H1 (cell line): ENCODE measurements at regions not wholly inside any gene's neighbourhood (a gene's known extent, or its start where the extent isn't known, plus 50 kb on each side); places are given as distances from the start of the nearest gene placed in this dataset.

Source experiments
- BCL11A ChIP-seq, 2 experiments: IDR thresholded peaks; one replicate each; pipeline ENCODE4 v1.6.1; 2011; ENCODE audit warnings: low read depth in 2 of 2, low read length in 2 of 2, mild to moderate bottlenecking in 2 of 2
- CBX8 ChIP-seq: fragments of 300-800, 300-1000 bp; sonication (generic); IDR thresholded peaks from 2 replicates; pipeline ENCODE4 v1.7.1; 2016; ENCODE audit warnings: low read depth, low read length, borderline replicate concordance
- CHD7 ChIP-seq: fragments of 300-600 bp; sonication (generic); IDR thresholded peaks from 2 replicates; pipeline ENCODE4 v1.7.1; 2012; ENCODE audit warnings: low read length, moderate library complexity, mild to moderate bottlenecking, inconsistent platforms; ENCODE audit not compliant: insufficient replicate concordance
- CTBP2 ChIP-seq: IDR thresholded peaks from 2 replicates; pipeline ENCODE4 v1.7.0; 2011; ENCODE audit warnings: borderline replicate concordance, mild to moderate bottlenecking, moderate library complexity, mixed read lengths, low read length; ENCODE audit not compliant: insufficient read depth, insufficient read length
- EP300 ChIP-seq, 2 experiments: IDR thresholded peaks; 1 replicate in 1 of 2; 2 replicates in 1 of 2; pipeline ENCODE4 v1.6.1; 2011 to 2012; ENCODE audit warnings: low read depth in 2 of 2, low read length in 2 of 2, mild to moderate bottlenecking in 2 of 2, borderline replicate concordance in 1 of 2, inconsistent platforms in 1 of 2, moderate library complexity in 1 of 2
- EZH2 ChIP-seq: fragments of 200-600 bp; sonication (generic); IDR thresholded peaks from 2 replicates; pipeline ENCODE4 v1.7.1; 2012; ENCODE audit warnings: low read depth, mild to moderate bottlenecking, moderate library complexity, low read length, inconsistent platforms; ENCODE audit not compliant: severe bottlenecking
- POLR2A ChIP-seq, 2 experiments: IDR thresholded peaks; 1 replicate in 1 of 2; 2 replicates in 1 of 2; pipeline ENCODE4 v1.6.1; 2011; ENCODE audit warnings: low read depth in 2 of 2, low read length in 2 of 2, mild to moderate bottlenecking in 2 of 2; ENCODE audit errors: control extremely low read depth in 1 of 2
- RNF2 ChIP-seq: fragments of 200-900, 300-1000 bp; sonication (generic); IDR thresholded peaks from 2 replicates; pipeline ENCODE4 v1.7.1; 2016; ENCODE audit warnings: borderline replicate concordance, low read depth, mild to moderate bottlenecking, antibody characterized with exemption, low read length; ENCODE audit not compliant: poor library complexity, severe bottlenecking; ENCODE audit errors: missing control alignments
- SP1 ChIP-seq: IDR thresholded peaks from 2 replicates; pipeline ENCODE4 v1.6.1; 2011; ENCODE audit warnings: low read depth, low read length
- SP4 ChIP-seq: IDR thresholded peaks from 2 replicates; pipeline ENCODE4 v1.6.1; 2012; ENCODE audit warnings: low read length, inconsistent platforms
- SRF ChIP-seq: IDR thresholded peaks from 2 replicates; pipeline ENCODE4 v1.6.1; 2011; ENCODE audit warnings: mild to moderate bottlenecking, low read depth, low read length, moderate library complexity

- TF ChIP-seq CHD7 = no peak
- TF ChIP-seq SP4 = no peak
- no peak for TF ChIP-seq CTBP2
- no peak for TF ChIP-seq EZH2
- no peak for TF ChIP-seq SRF
- no peak for TF ChIP-seq POLR2A (IDR thresholded peaks at IDR 0.05; ENCODE audit: control extremely low read depth in 1 of 2, low read depth in 2 of 2, low read length in 2 of 2)
- TF ChIP-seq RNF2 = no peak
- TF ChIP-seq SP1 = no peak
- TF ChIP-seq CBX8 = no peak
- no peak for TF ChIP-seq BCL11A (IDR thresholded peaks at IDR 0.05; ENCODE audit: low read depth in 2 of 2, low read length in 2 of 2)
- no peak for TF ChIP-seq EP300 (IDR thresholded peaks at IDR 0.05; ENCODE audit: borderline replicate concordance in 1 of 2, low read depth in 2 of 2, low read length in 2 of 2)
Measured at GRCh38 chr12:11509326-11509725, 114.0 kb upstream of the PRB2 start (continued).
